GM12878 (cell line): ENCODE measurements at regions not wholly inside any gene's neighbourhood (a gene's known extent, or its start where the extent isn't known, plus 50 kb on each side); places are given as distances from the start of the nearest gene placed in this dataset.

ENCODE experiments used
- BRCA1 ChIP-seq: IDR thresholded peaks from 2 replicates; pipeline ENCODE4 v1.6.1; 2011; ENCODE audit warnings: low read depth, low read length, improper control_type of control experiment
- CTCF ChIP-seq, 3 experiments: IDR thresholded peaks in 2 of 3; conservative IDR thresholded peaks in 1 of 3; 2 replicates each; pipeline ENCODE4 v1.5.1; 2011; ENCODE audit warnings: low read depth in 3 of 3, low read length in 3 of 3, mild to moderate bottlenecking in 3 of 3, control low read depth in 2 of 3, moderate library complexity in 2 of 3, inconsistent platforms in 1 of 3, mixed read lengths in 1 of 3; ENCODE audit not compliant: control insufficient read depth in 2 of 3, insufficient read depth in 1 of 3; ENCODE audit errors: extremely low read depth in 1 of 3
- EGR1 ChIP-seq, 2 experiments: IDR thresholded peaks; 1 replicate in 1 of 2; 2 replicates in 1 of 2; pipeline ENCODE4 v1.6.1; 2011 to 2012; ENCODE audit warnings: low read depth in 2 of 2, low read length in 2 of 2, borderline replicate concordance in 1 of 2, mild to moderate bottlenecking in 1 of 2, moderate library complexity in 1 of 2
- HDAC6 ChIP-seq: fragments of 200-600 bp; sonication (generic); IDR thresholded peaks from one replicate; pipeline ENCODE4 v1.8.0; 2017; ENCODE audit warnings: antibody characterized with exemption; ENCODE audit not compliant: unreplicated experiment
- NRF1 ChIP-seq: conservative IDR thresholded peaks from 2 replicates; pipeline ENCODE4 v1.6.1; 2011; ENCODE audit warnings: mild to moderate bottlenecking, low read depth, low read length, improper control_type of control experiment
- RAD21 ChIP-seq: IDR thresholded peaks from 2 replicates; pipeline ENCODE4 v1.6.1; 2011; ENCODE audit warnings: mild to moderate bottlenecking, low read depth, low read length, moderate library complexity; ENCODE audit not compliant: insufficient read depth
- REST ChIP-seq: IDR thresholded peaks from 2 replicates; pipeline ENCODE4 v1.6.1; 2012; ENCODE audit warnings: mild to moderate bottlenecking, low read depth, low read length
- STAT3 ChIP-seq: IDR thresholded peaks from 2 replicates; pipeline ENCODE4 v1.6.1; 2011; ENCODE audit warnings: low read depth, low read length, improper control_type of control experiment
- SUPT20H ChIP-seq: IDR thresholded peaks from 2 replicates; pipeline ENCODE4 v1.6.1; 2011; ENCODE audit warnings: low read depth, mild to moderate bottlenecking, low read length, moderate library complexity, borderline replicate concordance; ENCODE audit not compliant: control insufficient read depth
- TBL1XR1 ChIP-seq: IDR thresholded peaks from 2 replicates; pipeline ENCODE4 v1.6.1; 2012; ENCODE audit warnings: low read depth, low read length, improper control_type of control experiment

GRCh38 chr18:64199581-64199980, 50.7 kb upstream of the LINC00305 start:
- TF ChIP-seq TBL1XR1 (no peak), CTCF (IDR thresholded peaks at IDR 0.05 in 2 of 3, conservative IDR thresholded peaks at IDR 0.05 in 1 of 3; ENCODE audit: control insufficient read depth in 2 of 3, extremely low read depth in 1 of 3, insufficient read depth in 1 of 3, low read depth in 3 of 3, low read length in 3 of 3) (no peak), SUPT20H (no peak), RAD21 (no peak), HDAC6 (no peak), REST (no peak), NRF1 (no peak), BRCA1 (no peak), EGR1 (IDR thresholded peaks at IDR 0.05; ENCODE audit: borderline replicate concordance in 1 of 2, low read depth in 2 of 2, low read length in 2 of 2) (no peak), STAT3 (no peak)
